Neutrophil (primary cell): ENCODE measurements at regions not wholly inside any gene's neighbourhood (a gene's known extent, or its start where the extent isn't known, plus 50 kb on each side); places are given as distances from the start of the nearest gene placed in this dataset.

Experiments used
- H3K27ac ChIP-seq: fragments of 200-600 bp; sonication (generic); 2 replicates; pipeline ENCODE4 v1.5.1; 2016; ENCODE audit warnings: mild to moderate bottlenecking, moderate library complexity
- H3K27me3 ChIP-seq: fragments of 200-600 bp; sonication (generic); 2 replicates; pipeline ENCODE4 v1.6.0; 2016; ENCODE audit warnings: mild to moderate bottlenecking
- H3K36me3 ChIP-seq: fragments of 200-600 bp; sonication (generic); 2 replicates; pipeline ENCODE4 v1.5.1; 2017
- H3K4me1 ChIP-seq, 2 experiments: fragments of 200-600 bp in 1 of 2; sonication (generic) in 1 of 2; 1 replicate in 1 of 2; 2 replicates in 1 of 2; pipeline versions ENCODE4 v1.5.1 to v1.6.1; 2013 to 2016; ENCODE audit warnings: low read depth in 1 of 2, low read length in 1 of 2, mild to moderate bottlenecking in 1 of 2, moderate library complexity in 1 of 2; ENCODE audit not compliant: control insufficient read depth in 1 of 2, insufficient read depth in 1 of 2
- H3K4me3 ChIP-seq, 2 experiments: fragments of 200-600 bp in 1 of 2; sonication (generic) in 1 of 2; 1 replicate in 1 of 2; 2 replicates in 1 of 2; pipeline ENCODE4 v1.5.1; 2013 to 2016; ENCODE audit warnings: low read depth in 1 of 2, low read length in 1 of 2, mild to moderate bottlenecking in 1 of 2, moderate library complexity in 1 of 2
- H3K9me3 ChIP-seq: fragments of 200-600 bp; sonication (generic); 2 replicates; pipeline ENCODE4 v1.5.1; 2016
- TF ChIP-seq, protein P1 (sequence below): fragments of 200-600 bp; sonication (generic); IDR thresholded peaks from 2 replicates; pipeline ENCODE4 v1.5.1; 2016; ENCODE audit warnings: antibody characterized with exemption

DNA sequence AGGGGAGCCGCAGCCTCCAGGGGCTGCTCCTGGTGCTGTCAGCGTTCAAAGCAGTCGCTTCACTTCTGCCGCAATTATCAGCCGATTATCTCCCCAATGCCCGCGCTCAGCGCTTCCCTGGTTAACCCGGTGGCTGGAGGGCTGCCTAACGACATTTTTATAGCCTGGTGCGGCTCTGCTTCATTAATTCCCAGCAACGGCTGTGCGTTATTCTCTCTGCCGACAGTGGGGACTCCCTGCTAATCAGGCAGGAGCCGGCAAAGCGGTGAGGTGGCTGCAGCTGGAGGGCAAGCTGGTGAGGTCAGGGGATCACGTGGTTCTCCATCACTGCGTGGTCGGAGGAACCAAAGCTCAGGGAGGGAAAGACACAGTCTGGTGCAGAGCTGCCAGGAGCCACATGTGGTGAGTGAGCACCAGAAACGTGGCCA is 62.9 kb downstream of the GLRX5 start:
- no peak overlapping the region for H3K27ac ChIP-seq

DNA sequence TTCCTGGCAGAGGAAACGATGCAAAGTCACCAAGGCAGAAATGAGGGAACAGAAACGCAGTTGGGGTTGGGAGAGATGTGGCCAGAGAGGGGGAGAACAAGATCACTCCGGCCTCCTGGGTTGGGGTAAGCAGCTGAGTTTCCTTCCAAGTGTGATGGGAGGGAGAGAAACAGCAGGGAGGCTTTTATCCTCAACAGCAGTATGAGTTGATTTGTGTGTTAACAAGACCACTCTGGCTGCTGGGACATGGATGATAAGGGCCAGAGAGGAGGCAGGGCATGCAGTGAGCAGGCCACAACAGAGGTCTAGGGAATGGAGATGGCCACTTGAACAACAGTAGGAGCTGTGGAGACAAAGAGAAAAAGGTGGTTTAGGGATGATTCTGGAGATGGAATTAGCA is 66.8 kb downstream of the GLRX5 start:
- Histone ChIP-seq H3K27ac (no peak overlapping the region), H3K4me1 (no peaks in the 10 kb centered on the region), H3K9me3 (no peaks in the 10 kb centered on the region), H3K36me3 (no peaks in the 10 kb centered on the region), H3K4me3 (no peak overlapping the region), H3K27me3 (peaks cover 50% of the 10 kb centered on the region)
- TF ChIP-seq, protein P1, sequence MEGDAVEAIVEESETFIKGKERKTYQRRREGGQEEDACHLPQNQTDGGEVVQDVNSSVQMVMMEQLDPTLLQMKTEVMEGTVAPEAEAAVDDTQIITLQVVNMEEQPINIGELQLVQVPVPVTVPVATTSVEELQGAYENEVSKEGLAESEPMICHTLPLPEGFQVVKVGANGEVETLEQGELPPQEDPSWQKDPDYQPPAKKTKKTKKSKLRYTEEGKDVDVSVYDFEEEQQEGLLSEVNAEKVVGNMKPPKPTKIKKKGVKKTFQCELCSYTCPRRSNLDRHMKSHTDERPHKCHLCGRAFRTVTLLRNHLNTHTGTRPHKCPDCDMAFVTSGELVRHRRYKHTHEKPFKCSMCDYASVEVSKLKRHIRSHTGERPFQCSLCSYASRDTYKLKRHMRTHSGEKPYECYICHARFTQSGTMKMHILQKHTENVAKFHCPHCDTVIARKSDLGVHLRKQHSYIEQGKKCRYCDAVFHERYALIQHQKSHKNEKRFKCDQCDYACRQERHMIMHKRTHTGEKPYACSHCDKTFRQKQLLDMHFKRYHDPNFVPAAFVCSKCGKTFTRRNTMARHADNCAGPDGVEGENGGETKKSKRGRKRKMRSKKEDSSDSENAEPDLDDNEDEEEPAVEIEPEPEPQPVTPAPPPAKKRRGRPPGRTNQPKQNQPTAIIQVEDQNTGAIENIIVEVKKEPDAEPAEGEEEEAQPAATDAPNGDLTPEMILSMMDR = no peak

More for the DNA sequence above, 62.9 kb downstream of the GLRX5 start:
- Histone ChIP-seq H3K36me3 (no peaks in the 10 kb centered on the region), H3K4me1 (no peaks in the 10 kb centered on the region), H3K4me3 (no peak overlapping the region), H3K9me3 (no peaks in the 10 kb centered on the region), H3K27me3 (peaks cover 72% of the 10 kb centered on the region)
- TF ChIP-seq, protein P1 = no peak

DNA sequence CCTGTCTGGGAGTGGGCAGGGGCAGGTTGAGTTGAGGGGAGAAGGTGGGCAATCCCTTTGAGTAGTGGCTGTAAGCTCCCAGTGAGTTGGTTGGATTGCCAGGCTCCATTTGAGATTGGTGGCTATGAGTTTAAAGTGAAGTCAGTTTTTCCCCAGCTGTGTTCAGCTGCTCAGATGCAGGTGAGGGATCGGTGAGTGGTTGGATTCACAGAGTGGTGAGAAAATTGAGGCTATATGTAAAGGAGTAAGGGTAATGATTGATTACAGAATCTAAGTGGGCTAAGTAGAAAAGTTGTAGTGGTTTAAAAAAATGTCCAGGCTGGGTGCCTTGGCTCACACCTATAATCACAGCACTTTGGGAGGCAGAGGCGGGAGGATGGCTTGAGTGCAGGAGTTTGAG is 68.6 kb downstream of the GLRX5 start:
- no peaks in the 10 kb centered on the region for H3K9me3 ChIP-seq
- H3K27me3 ChIP-seq = peaks cover 43% of the 10 kb centered on the region
- no peaks in the 10 kb centered on the region for H3K4me1 ChIP-seq
- H3K27ac ChIP-seq = no peak overlapping the region
- H3K4me3 ChIP-seq = no peak overlapping the region
- TF ChIP-seq, protein P1 = no peak
- H3K36me3 ChIP-seq = no peaks in the 10 kb centered on the region

DNA sequence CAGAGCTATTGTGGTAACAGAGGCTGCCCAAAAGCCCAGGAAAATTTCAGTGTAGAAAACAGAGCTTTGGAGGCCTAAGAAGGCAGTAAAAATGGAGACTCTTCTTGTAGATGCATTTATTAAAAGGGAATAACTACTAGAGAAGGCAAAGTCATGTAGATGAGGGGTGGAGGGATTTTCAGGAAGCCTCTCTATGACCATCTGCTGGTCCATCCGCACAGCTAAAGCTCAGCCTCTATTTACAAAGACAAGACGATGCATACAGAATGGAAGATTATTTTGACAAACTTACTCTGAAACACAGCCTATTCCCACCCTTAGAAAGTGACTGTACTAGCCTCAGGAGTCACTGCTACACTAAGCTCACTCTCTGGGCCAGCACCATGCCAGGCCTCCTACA is 71.4 kb downstream of the GLRX5 start:
- no peaks in the 10 kb centered on the region for H3K36me3 ChIP-seq
- no peak overlapping the region for H3K27ac ChIP-seq
- no peaks in the 10 kb centered on the region for H3K9me3 ChIP-seq
- peaks cover 24% of the 10 kb centered on the region for H3K27me3 ChIP-seq
- H3K4me1 ChIP-seq = no peaks in the 10 kb centered on the region
- TF ChIP-seq, protein P1 = no peak
- H3K4me3 ChIP-seq = no peak overlapping the region

DNA sequence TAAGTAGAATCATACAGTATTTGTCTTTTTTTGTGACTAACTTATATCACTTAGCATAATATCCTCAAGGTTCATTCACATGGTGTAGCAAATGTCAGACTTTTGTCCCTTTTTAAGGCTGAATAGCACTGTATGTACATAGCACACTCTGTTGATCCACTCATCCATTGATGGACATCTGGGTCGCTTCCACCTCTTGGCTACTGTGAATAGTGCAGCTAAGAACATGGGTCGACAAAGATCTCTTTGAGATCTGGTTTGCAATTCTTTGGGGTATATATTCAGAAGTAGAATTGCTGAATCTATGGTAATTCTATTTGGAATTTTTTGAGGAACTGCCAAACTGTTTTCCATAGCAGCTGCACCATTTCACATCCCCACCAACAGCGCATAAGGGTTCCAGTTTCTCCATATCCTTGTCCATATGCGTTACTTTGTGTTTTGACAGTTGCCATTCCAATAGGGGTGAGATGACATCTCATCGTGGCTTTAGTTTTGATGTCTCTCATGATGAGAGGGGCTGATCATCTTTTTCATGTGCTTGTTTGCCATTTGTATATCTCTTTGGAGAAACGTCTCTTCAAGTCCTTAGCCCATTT is 73.9 kb downstream of the GLRX5 start:
- no peak overlapping the region for H3K27ac ChIP-seq
- H3K27me3 ChIP-seq = peaks cover 23% of the 10 kb centered on the region
- no peaks in the 10 kb centered on the region for H3K4me1 ChIP-seq
- no peaks in the 10 kb centered on the region for H3K9me3 ChIP-seq
- H3K4me3 ChIP-seq = no peak overlapping the region
- TF ChIP-seq, protein P1 = no peak
- H3K36me3 ChIP-seq = no peaks in the 10 kb centered on the region
